ENCODE measurements at regions not wholly inside any gene's neighbourhood (a gene's known extent, or its start where the extent isn't known, plus 50 kb on each side); places are given as distances from the start of the nearest gene placed in this dataset.

DNA sequence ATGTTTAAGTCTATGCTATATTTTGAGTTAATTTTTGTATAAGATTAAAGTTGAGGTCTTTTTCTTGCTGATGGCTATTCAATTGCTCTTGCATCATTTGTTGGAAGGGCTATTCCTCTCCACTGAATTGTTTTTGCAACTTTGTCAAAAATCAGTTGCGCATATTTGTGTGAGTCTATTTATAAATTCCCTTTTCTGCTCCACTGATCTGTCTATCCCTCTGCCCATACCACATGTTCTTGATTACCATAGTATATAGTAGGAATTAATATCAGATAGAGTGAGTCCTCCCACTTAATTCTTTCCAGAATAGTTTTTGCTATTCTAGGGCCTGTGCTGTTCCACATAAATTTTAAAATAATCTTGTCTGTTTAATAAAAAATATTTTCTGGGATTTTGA, 152.4 kb upstream of the ADCY1 start:
- Histone ChIP-seq H3K79me1 (ENCODE audit: low read depth in 1 of 2, low read length in 2 of 2) (no peaks in the 10 kb centered on the region), H3K27me3 (ENCODE audit: control insufficient read depth, insufficient read depth, low read length) (peaks cover 2% of the 10 kb centered on the region; the same call in 1 of the 2 replicates), H2AK5ac (ENCODE audit: low read depth, low read length) (no peak overlapping the region), H3K9me3 (ENCODE audit: control insufficient read depth, insufficient read depth, low read length) (no peaks in the 10 kb centered on the region), H3K4me3 (ENCODE audit: insufficient read depth, low read depth, low read length) (no peak overlapping the region), H3K4me1 (ENCODE audit: control insufficient read depth, insufficient read depth, low read length) (no peaks in the 10 kb centered on the region), H3K23ac (ENCODE audit: low read depth, low read length) (no peak overlapping the region), H4K20me1 (ENCODE audit: insufficient read depth, low read length) (no peaks in the 10 kb centered on the region), H3K18ac (ENCODE audit: low read depth, low read length) (no peak overlapping the region), H2AK9ac (replicated peaks; ENCODE audit: low read depth, low read length, poor library complexity) (no peak overlapping the region), H3K4ac (ENCODE audit: low read depth, low read length) (no peak overlapping the region), H3K9me1 (ENCODE audit: insufficient read depth, low read length) (no peaks in the 10 kb centered on the region), H3K56ac (ENCODE audit: extremely low read depth, insufficient read depth, low read length) (no peak overlapping the region), H2BK20ac (ENCODE audit: low read depth, low read length) (no peak overlapping the region), H3K9ac (ENCODE audit: low read depth, low read length) (no peak overlapping the region), H3K27ac (ENCODE audit: insufficient read depth, low read length) (no peak overlapping the region), H2AFZ (replicated peaks; ENCODE audit: low read length, poor library complexity) (no peak overlapping the region), H3K14ac (replicated peaks; ENCODE audit: low read depth, low read length) (no peak overlapping the region), H3K36me3 (ENCODE audit: control insufficient read depth, insufficient read depth, low read length) (no peaks in the 10 kb centered on the region), H4K91ac (ENCODE audit: insufficient read depth, low read depth, low read length) (no peak overlapping the region), H2BK120ac (ENCODE audit: low read depth, low read length) (no peak overlapping the region), H2BK5ac (ENCODE audit: low read depth, low read length, poor library complexity, severe bottlenecking) (no peak overlapping the region), H2BK15ac (ENCODE audit: low read depth, low read length) (no peak overlapping the region), H4K5ac (ENCODE audit: low read depth, low read length) (no peak overlapping the region), H3K4me2 (ENCODE audit: low read depth, low read length) (no peak overlapping the region), H4K8ac (ENCODE audit: low read depth in 2 of 2, low read length in 2 of 2) (no peak overlapping the region)
- ChIA-PET POLR2A (ENCODE audit: unreplicated experiment) (no interaction called here), CTCF (no interaction called here)
- WGBS, 2 experiments (ENCODE audit: extremely low coverage in 2 of 2, insufficient read length in 1 of 2), result no CpG with 5 or more reads among the region's 1 CpG
- DNase-seq, result no peak
- no peak for ATAC-seq (ENCODE audit: low read depth)
- intact Hi-C loops (cut with micrococcal nuclease), result no loop called here
- BruUV-seq (replicated peaks), result no TSS peak
- dilution Hi-C loops (cut with HindIII; ENCODE audit: low sequenced_read_pairs, unreplicated experiment), result no loop called here
- TF ChIP-seq MAFK (IDR thresholded peaks at IDR 0.05; ENCODE audit: low read depth, low read length) (no peak), NFE2L2 (IDR thresholded peaks at IDR 0.05; ENCODE audit: low read depth, low read length) (no peak), SMC3 (IDR thresholded peaks at IDR 0.05; ENCODE audit: low read depth, low read length) (no peak), BHLHE40 (IDR thresholded peaks at IDR 0.05; ENCODE audit: low read depth, low read length) (no peak), CEBPB (IDR thresholded peaks at IDR 0.05; ENCODE audit: low read depth, low read length) (no peak), POLR2A (IDR thresholded peaks at IDR 0.05; ENCODE audit: low read depth, low read length) (no peak), RFX5 (IDR thresholded peaks at IDR 0.05; ENCODE audit: low read depth, low read length) (no peak), CHD1 (IDR thresholded peaks at IDR 0.05; ENCODE audit: low read depth, low read length) (no peak), MAZ (IDR thresholded peaks at IDR 0.05; ENCODE audit: borderline replicate concordance, low read depth, low read length) (no peak), RCOR1 (IDR thresholded peaks at IDR 0.05; ENCODE audit: insufficient replicate concordance, low read length) (no peak), RAD21 (IDR thresholded peaks at IDR 0.05; ENCODE audit: low read length) (no peak), FOS (IDR thresholded peaks at IDR 0.05; ENCODE audit: low read depth, low read length) (no peak), USF2 (IDR thresholded peaks at IDR 0.05; ENCODE audit: low read depth, low read length) (no peak)
- TF ChIP-seq, protein P1, sequence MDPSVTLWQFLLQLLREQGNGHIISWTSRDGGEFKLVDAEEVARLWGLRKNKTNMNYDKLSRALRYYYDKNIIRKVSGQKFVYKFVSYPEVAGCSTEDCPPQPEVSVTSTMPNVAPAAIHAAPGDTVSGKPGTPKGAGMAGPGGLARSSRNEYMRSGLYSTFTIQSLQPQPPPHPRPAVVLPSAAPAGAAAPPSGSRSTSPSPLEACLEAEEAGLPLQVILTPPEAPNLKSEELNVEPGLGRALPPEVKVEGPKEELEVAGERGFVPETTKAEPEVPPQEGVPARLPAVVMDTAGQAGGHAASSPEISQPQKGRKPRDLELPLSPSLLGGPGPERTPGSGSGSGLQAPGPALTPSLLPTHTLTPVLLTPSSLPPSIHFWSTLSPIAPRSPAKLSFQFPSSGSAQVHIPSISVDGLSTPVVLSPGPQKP (IDR thresholded peaks at IDR 0.05; ENCODE audit: borderline replicate concordance, low read depth, low read length), result no peak
- TF ChIP-seq, protein P2, sequence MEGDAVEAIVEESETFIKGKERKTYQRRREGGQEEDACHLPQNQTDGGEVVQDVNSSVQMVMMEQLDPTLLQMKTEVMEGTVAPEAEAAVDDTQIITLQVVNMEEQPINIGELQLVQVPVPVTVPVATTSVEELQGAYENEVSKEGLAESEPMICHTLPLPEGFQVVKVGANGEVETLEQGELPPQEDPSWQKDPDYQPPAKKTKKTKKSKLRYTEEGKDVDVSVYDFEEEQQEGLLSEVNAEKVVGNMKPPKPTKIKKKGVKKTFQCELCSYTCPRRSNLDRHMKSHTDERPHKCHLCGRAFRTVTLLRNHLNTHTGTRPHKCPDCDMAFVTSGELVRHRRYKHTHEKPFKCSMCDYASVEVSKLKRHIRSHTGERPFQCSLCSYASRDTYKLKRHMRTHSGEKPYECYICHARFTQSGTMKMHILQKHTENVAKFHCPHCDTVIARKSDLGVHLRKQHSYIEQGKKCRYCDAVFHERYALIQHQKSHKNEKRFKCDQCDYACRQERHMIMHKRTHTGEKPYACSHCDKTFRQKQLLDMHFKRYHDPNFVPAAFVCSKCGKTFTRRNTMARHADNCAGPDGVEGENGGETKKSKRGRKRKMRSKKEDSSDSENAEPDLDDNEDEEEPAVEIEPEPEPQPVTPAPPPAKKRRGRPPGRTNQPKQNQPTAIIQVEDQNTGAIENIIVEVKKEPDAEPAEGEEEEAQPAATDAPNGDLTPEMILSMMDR (conservative IDR thresholded peaks at IDR 0.05; ENCODE audit: low read depth, low read length), result no peak
- in situ Hi-C loops (cut with MboI; ENCODE audit: low sequenced_read_pairs), result no loop called here
